ENCODE measurements at regions not wholly inside any gene's neighbourhood (a gene's known extent, or its start where the extent isn't known, plus 50 kb on each side); places are given as distances from the start of the nearest gene placed in this dataset.

DNA sequence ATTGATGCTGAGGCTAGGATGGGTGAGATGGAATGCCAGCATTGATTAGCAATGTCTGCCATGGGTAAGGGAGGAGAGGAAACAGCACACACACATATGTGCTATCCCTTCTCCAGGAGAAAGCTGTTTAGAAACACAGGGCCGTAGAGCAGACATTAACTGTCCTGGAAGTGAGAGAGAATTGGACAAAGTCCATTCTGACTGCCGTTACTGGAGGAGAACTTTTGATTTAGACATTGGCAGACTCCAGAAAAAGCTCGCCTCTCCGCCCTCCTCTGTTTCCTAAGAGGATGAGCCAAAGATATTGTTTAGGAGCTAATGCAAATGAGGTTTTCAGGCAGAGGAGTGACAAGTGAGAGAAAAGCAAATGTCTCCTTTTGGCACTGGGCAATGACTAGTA, 237.0 kb downstream of the HAPSTR1 start:
- H3K4me3 ChIP-seq (ENCODE audit: low read depth, low read length): no peak overlapping the region
- TF ChIP-seq, protein P1, sequence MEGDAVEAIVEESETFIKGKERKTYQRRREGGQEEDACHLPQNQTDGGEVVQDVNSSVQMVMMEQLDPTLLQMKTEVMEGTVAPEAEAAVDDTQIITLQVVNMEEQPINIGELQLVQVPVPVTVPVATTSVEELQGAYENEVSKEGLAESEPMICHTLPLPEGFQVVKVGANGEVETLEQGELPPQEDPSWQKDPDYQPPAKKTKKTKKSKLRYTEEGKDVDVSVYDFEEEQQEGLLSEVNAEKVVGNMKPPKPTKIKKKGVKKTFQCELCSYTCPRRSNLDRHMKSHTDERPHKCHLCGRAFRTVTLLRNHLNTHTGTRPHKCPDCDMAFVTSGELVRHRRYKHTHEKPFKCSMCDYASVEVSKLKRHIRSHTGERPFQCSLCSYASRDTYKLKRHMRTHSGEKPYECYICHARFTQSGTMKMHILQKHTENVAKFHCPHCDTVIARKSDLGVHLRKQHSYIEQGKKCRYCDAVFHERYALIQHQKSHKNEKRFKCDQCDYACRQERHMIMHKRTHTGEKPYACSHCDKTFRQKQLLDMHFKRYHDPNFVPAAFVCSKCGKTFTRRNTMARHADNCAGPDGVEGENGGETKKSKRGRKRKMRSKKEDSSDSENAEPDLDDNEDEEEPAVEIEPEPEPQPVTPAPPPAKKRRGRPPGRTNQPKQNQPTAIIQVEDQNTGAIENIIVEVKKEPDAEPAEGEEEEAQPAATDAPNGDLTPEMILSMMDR (conservative IDR thresholded peaks at IDR 0.05; ENCODE audit: low read depth, low read length): no peak
- no peak for DNase-seq (ENCODE audit: low read depth)

DNA sequence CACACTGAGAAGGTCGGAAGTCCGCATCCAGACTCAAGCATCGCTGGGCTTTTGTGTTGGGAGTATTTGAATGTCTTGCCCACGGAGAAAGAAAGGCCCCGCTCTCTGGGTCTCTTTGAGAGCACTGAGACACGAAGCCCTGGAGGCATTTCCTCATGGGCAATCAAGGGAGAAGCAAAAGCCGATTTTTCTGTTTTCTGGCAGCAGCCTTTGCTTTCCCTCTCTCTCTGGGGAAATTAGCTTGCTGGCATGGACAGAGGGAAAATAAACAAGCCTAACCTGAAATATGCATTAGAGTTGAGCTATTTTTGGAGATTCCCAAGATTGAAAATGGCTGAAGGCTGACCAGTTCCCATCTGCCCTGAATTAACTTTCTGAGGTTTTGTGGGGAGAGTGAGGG, 238.7 kb downstream of the HAPSTR1 start:
- no peak for DNase-seq (ENCODE audit: low read depth)
- H3K4me3 ChIP-seq (ENCODE audit: low read depth, low read length): no peak overlapping the region
- TF ChIP-seq, protein P1 (conservative IDR thresholded peaks at IDR 0.05; ENCODE audit: low read depth, low read length): no peak

DNA sequence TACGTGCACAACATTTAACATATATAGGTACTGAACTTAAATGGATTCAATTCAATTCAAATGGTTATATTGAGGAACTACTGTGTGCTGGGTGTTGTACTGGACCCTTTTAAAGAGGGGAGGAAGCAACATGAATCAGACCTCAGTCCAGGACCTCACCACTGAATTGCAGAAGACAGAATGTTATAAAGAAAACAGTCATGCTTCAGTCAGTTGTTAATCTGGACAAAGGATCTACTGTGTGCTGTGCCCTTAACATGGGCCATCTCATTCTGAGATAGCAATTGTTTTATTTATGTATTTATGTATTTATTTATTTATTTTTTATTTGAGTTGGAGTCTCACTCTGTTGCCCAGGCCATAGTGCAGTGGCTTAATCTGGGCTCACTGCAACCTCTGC, 240.1 kb downstream of the HAPSTR1 start:
- TF ChIP-seq, protein P1 (conservative IDR thresholded peaks at IDR 0.05; ENCODE audit: low read depth, low read length): no peak
- no peak for DNase-seq (ENCODE audit: low read depth)
- no peak overlapping the region for H3K4me3 ChIP-seq (ENCODE audit: low read depth, low read length)

DNA sequence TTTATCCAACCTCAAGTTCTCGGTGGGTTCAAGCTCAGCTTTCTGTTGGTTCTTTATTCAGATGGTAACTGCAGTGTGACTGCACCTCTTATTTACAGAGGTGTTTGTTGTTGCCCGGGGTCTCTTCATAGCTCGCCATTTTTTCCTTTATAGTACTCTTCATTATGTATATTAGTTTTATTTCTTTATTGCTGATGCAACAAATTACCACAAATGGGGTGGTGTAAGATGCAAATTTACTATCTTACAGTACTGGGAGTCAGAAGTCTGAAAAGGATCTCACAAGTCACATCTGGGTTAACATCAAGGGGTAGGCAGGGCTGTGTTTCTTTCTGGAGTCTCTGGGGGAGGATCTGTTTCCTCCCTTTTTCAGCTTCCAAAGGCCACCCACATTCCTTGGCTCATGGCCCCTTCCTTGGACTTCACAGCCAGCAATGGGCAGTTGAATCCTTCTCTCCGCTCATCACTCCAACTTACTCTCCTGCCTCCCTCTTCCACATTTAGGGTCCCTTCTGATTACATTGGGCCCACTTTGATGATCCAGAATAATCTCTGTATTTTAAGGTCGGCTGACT, 241.2 kb downstream of the HAPSTR1 start:
- H3K4me3 ChIP-seq (ENCODE audit: low read depth, low read length): no peak overlapping the region
- no peak for DNase-seq (ENCODE audit: low read depth)
- TF ChIP-seq, protein P1 (conservative IDR thresholded peaks at IDR 0.05; ENCODE audit: low read depth, low read length): no peak

DNA sequence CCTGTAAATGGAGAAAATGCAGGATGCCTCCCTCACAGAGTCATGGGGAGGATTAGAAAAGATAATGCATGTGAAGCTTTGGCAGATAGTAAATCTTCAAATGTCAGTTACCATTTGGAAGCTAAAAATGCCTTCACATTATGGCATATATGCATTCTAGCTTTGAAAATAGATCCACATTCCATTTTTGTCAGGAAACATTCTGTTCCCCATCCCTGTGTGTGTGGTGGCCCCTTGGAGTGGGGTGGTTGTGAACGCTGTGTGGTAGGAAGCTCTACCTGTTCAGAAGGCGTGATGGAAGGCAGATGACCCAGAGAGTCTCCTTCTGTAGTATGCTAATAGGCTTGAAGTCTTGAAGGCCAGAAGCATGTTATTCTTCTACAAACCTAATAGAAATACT, 242.0 kb downstream of the HAPSTR1 start:
- TF ChIP-seq, protein P1 (conservative IDR thresholded peaks at IDR 0.05; ENCODE audit: low read depth, low read length): no peak
- DNase-seq (ENCODE audit: low read depth): no peak
- no peak overlapping the region for H3K4me3 ChIP-seq (ENCODE audit: low read depth, low read length)

DNA sequence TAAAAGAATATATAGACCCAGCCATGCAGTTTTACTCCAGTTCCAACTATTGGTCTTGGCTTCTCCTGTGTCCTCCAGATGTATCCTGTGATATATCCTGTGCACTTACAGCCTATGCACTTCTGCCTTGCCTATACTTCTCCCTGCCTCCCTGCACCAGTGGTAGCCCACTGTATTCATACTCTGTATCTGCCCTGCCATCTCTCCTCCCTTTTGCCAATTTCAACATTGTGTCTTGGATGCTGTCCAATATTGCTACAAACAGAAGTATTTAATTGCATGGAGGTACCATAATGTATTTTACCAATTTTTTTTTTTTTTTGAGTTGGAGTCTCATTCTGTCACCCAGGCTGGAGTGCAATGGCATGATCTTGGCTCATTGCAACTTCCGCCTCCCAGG, 242.7 kb downstream of the HAPSTR1 start:
- DNase-seq (ENCODE audit: low read depth): no peak
- TF ChIP-seq, protein P1 (conservative IDR thresholded peaks at IDR 0.05; ENCODE audit: low read depth, low read length): no peak
- no peak overlapping the region for H3K4me3 ChIP-seq (ENCODE audit: low read depth, low read length)

DNA sequence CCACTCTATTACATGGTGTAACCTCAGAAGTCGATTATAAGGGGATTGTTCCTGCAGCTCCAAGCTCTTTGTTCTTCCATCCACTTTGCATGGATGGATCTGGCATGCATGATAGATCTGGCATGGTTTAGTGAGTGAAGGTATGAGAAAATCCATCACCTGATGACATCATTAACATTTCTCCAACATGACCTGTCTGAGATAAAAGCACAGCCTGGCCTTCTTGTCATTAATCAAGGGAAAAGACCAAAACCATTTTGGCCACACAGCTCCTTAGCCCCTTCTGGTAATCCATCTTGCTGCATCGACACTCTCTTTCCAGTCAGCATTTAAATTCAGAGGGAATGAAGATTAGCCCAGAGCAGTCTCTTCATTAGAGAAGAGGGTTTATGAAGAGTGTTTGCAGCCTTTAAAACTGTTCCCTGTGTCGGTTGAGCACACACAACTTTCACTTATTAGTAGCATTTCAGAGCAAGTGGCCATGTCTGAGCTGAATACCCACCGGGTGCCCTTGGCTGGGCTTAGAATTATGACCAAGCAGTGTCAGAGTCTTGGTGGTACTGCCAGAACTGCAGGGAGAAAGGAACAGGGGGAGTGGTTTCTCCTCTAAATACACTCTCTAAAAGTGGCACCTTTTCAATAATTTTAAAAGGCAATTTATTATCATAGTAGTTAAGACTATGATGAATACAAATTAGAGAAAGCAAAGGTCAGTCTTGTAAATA, 246.0 kb downstream of the HAPSTR1 start:
- TF ChIP-seq, protein P1 (conservative IDR thresholded peaks at IDR 0.05; ENCODE audit: low read depth, low read length): no peak
- DNase-seq (ENCODE audit: low read depth): no peak

More for the DNA sequence above, 246.0 kb downstream of the HAPSTR1 start:
- H3K4me3 ChIP-seq (ENCODE audit: low read depth, low read length): no peak overlapping the region
